ENCODE measurements at regions not wholly inside any gene's neighbourhood (a gene's known extent, or its start where the extent isn't known, plus 50 kb on each side); places are given as distances from the start of the nearest gene placed in this dataset.

- H3K27me3 Mint-ChIP-seq (ENCODE audit: low read depth): no peaks in the 10 kb centered on the region
- POLR2A ChIA-PET: no interaction called here
- peaks cover 25% of the 10 kb centered on the region for H3K36me3 Mint-ChIP-seq
- CTCF ChIA-PET: no interaction called here
- ATAC-seq: no peak
- no peak overlapping the region for H3K27ac Mint-ChIP-seq
- H3K9me3 Mint-ChIP-seq: peaks cover 39% of the 10 kb centered on the region
- peaks cover 15% of the 10 kb centered on the region for H3K4me1 Mint-ChIP-seq
- DNase-seq (ENCODE audit: low spot score): no peak
- TF ChIP-seq FOXK1 (CRISPR knock-in tag; IDR thresholded peaks at IDR 0.05): no peak
- TF ChIP-seq ETV6 (CRISPR knock-in tag; IDR thresholded peaks at IDR 0.05): no peak
- TF ChIP-seq, protein P1, sequence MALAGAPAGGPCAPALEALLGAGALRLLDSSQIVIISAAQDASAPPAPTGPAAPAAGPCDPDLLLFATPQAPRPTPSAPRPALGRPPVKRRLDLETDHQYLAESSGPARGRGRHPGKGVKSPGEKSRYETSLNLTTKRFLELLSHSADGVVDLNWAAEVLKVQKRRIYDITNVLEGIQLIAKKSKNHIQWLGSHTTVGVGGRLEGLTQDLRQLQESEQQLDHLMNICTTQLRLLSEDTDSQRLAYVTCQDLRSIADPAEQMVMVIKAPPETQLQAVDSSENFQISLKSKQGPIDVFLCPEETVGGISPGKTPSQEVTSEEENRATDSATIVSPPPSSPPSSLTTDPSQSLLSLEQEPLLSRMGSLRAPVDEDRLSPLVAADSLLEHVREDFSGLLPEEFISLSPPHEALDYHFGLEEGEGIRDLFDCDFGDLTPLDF (CRISPR knock-in tag; IDR thresholded peaks at IDR 0.05): no peak
- TF ChIP-seq ZNF263 (CRISPR knock-in tag; IDR thresholded peaks at IDR 0.05; ENCODE audit: low read depth): no peak
- no peak for TF ChIP-seq TP53 (CRISPR knock-in tag; IDR thresholded peaks at IDR 0.05)
- no peak for TF ChIP-seq NR2C2 (CRISPR knock-in tag; IDR thresholded peaks at IDR 0.05)
- no peak for TF ChIP-seq ERG (CRISPR knock-in tag; IDR thresholded peaks at IDR 0.05)
- TF ChIP-seq ZBTB21 (CRISPR knock-in tag; IDR thresholded peaks at IDR 0.05; ENCODE audit: borderline replicate concordance): no peak
- TF ChIP-seq, protein P2, sequence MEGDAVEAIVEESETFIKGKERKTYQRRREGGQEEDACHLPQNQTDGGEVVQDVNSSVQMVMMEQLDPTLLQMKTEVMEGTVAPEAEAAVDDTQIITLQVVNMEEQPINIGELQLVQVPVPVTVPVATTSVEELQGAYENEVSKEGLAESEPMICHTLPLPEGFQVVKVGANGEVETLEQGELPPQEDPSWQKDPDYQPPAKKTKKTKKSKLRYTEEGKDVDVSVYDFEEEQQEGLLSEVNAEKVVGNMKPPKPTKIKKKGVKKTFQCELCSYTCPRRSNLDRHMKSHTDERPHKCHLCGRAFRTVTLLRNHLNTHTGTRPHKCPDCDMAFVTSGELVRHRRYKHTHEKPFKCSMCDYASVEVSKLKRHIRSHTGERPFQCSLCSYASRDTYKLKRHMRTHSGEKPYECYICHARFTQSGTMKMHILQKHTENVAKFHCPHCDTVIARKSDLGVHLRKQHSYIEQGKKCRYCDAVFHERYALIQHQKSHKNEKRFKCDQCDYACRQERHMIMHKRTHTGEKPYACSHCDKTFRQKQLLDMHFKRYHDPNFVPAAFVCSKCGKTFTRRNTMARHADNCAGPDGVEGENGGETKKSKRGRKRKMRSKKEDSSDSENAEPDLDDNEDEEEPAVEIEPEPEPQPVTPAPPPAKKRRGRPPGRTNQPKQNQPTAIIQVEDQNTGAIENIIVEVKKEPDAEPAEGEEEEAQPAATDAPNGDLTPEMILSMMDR (IDR thresholded peaks at IDR 0.05): no peak
- no peak for TF ChIP-seq GRHL2 (CRISPR knock-in tag; IDR thresholded peaks at IDR 0.05; ENCODE audit: insufficient replicate concordance, severe bottlenecking)
- no peak for TF ChIP-seq PREB (CRISPR knock-in tag; IDR thresholded peaks at IDR 0.05; ENCODE audit: borderline replicate concordance)
- TF ChIP-seq, protein P3, sequence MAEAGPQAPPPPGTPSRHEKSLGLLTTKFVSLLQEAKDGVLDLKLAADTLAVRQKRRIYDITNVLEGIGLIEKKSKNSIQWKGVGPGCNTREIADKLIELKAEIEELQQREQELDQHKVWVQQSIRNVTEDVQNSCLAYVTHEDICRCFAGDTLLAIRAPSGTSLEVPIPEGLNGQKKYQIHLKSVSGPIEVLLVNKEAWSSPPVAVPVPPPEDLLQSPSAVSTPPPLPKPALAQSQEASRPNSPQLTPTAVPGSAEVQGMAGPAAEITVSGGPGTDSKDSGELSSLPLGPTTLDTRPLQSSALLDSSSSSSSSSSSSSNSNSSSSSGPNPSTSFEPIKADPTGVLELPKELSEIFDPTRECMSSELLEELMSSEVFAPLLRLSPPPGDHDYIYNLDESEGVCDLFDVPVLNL (CRISPR knock-in tag; IDR thresholded peaks at IDR 0.05; ENCODE audit: borderline replicate concordance, low read depth): no peak
- no peak for TF ChIP-seq ZNF416 (CRISPR knock-in tag; IDR thresholded peaks at IDR 0.05)
- H3K4me3 Mint-ChIP-seq: no peak overlapping the region
Observed at GRCh38 chr3:153394017-153394416, 232.0 kb downstream of the RAP2B start.

DNA sequence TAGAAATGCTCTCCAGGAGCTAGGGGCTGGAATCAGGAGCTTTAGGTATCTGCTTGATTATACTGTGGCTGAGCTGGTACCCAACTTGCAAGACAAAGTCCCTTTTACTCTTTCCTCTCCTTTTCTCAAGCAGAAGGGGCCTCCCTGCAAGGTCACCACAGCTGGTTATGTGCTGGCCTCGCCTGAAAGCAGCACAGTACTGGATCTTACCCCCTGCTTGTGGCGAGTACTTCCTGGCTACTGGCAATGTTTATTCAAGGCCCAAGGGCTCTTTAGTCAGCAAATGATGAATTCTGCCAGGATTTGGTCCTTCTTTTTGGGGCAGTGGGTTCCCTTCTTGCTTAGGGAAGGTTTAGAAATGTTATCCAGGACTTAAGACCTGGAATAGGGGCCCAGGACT is 234.6 kb downstream of the RAP2B start:
- Mint-ChIP-seq H3K36me3 (peaks cover 25% of the 10 kb centered on the region), H3K4me3 (no peak overlapping the region), H3K9me3 (peaks cover 39% of the 10 kb centered on the region), H3K27me3 (ENCODE audit: low read depth) (no peaks in the 10 kb centered on the region), H3K4me1 (peaks cover 15% of the 10 kb centered on the region), H3K27ac (no peak overlapping the region)
- TF ChIP-seq JAZF1 (CRISPR knock-in tag; IDR thresholded peaks at IDR 0.05): no peak
- TF ChIP-seq NR1H2 (CRISPR knock-in tag; IDR thresholded peaks at IDR 0.05): no peak
- ATAC-seq (peak; percentile 52; the same call in 1 of the 2 replicates), DNase-seq (ENCODE audit: low spot score) (no peak)
- ChIA-PET POLR2A (no interaction called here), CTCF (no interaction called here)

DNA sequence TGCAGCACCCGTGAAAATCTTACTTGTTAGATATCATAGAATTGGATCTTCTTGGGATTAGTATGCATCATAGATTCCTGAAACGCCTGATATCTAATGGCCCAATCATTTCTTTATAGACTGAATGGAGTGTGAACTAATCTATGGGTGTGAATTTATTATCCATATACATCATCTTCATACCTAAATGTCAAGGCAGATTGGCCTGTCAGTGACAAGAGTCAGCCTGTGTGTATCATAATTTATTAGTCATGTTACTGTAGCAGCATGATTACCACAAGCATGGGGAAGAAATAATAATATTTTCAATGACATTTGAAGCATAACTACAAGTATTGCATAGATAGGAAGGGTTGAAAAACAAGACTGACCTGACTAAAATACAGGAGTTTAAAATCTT is 235.8 kb downstream of the RAP2B start:
- ATAC-seq: no peak
- ChIA-PET CTCF (no interaction called here), POLR2A (no interaction called here)
- H3K9me3 Mint-ChIP-seq: peaks cover 36% of the 10 kb centered on the region
- H3K4me1 Mint-ChIP-seq: peaks cover 15% of the 10 kb centered on the region
- H3K4me3 Mint-ChIP-seq: no peak overlapping the region
- no peak for DNase-seq (ENCODE audit: low spot score)
- TF ChIP-seq ETV6 (CRISPR knock-in tag; IDR thresholded peaks at IDR 0.05) (no peak), AFF4 (CRISPR knock-in tag; IDR thresholded peaks at IDR 0.05; ENCODE audit: borderline replicate concordance) (no peak), ZNF425 (CRISPR knock-in tag; conservative IDR thresholded peaks at IDR 0.05) (no peak), ZNF671 (CRISPR knock-in tag; IDR thresholded peaks at IDR 0.05) (no peak)
- H3K36me3 Mint-ChIP-seq: peaks cover 20% of the 10 kb centered on the region
- H3K27ac Mint-ChIP-seq: no peak overlapping the region
- no peaks in the 10 kb centered on the region for H3K27me3 Mint-ChIP-seq (ENCODE audit: low read depth)

Measured in WTC11 (cell line).